ENCODE measurements at regions not wholly inside any gene's neighbourhood (a gene's known extent, or its start where the extent isn't known, plus 50 kb on each side); places are given as distances from the start of the nearest gene placed in this dataset.

GRCh38 chr3:150329408-150329807 is 78.7 kb upstream of the TSC22D2 start:
- no peak overlapping the region for H3K4me3 ChIP-seq (ENCODE audit: low read length in 3 of 3)
- peaks cover 0 to 2% (median 0%) of the 10 kb centered on the region in 3 donors for H3K4me1 ChIP-seq (ENCODE audit: control insufficient read depth in 2 of 3, insufficient read depth in 2 of 3, low read depth in 1 of 3, low read length in 3 of 3)
- no peaks in the 10 kb centered on the region for H3K36me3 ChIP-seq (ENCODE audit: control insufficient read depth in 2 of 3, insufficient read depth in 3 of 3, low read length in 3 of 3)
- H3K27ac ChIP-seq (ENCODE audit: low read depth in 2 of 2, low read length in 2 of 2), result peak overlapping the region in 1 of 2 donors; percentile 71
- no peaks in the 10 kb centered on the region for H3K9me3 ChIP-seq (ENCODE audit: control insufficient read depth in 2 of 3, insufficient read depth in 1 of 3, low read length in 3 of 3)
- TF ChIP-seq CTCF (IDR thresholded peaks at IDR 0.05; ENCODE audit: borderline replicate concordance, extremely low read depth, insufficient read depth), result no peak
- intact Hi-C loops (cut with DNase I), result no loop called here
- DNase-seq (no peak), FAIRE-seq (no peak)
- H3K9ac ChIP-seq (ENCODE audit: low read length in 3 of 3), result no peak overlapping the region
- H3K27me3 ChIP-seq (ENCODE audit: control insufficient read depth, insufficient read depth, low read length), result no peaks in the 10 kb centered on the region

DNA sequence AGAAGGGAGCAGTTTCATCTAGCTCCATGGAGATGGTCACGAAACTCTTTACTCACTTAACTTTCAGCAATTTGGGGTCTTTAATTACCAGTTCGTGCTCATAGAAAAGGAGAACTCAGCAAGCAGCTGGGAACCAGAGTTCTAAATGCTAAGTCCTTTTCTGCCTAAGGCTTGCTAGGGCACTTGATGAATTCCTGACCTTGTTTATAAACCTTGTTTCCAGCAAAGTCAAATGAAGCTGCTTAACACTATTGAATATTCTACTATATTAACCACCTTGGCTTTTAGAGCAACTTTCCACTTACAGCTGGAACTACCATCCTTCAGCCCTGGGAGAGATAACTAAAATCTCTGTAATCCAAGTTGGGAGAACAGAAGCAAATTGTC is 79.5 kb upstream of the TSC22D2 start:
- no peak for TF ChIP-seq CTCF (IDR thresholded peaks at IDR 0.05; ENCODE audit: borderline replicate concordance, extremely low read depth, insufficient read depth)
- H3K4me1 ChIP-seq (ENCODE audit: control insufficient read depth in 2 of 3, insufficient read depth in 2 of 3, low read depth in 1 of 3, low read length in 3 of 3), result peaks cover 0 to 2% (median 0%) of the 10 kb centered on the region in 3 donors
- H3K9me3 ChIP-seq (ENCODE audit: control insufficient read depth in 2 of 3, insufficient read depth in 1 of 3, low read length in 3 of 3), result no peaks in the 10 kb centered on the region
- no peaks in the 10 kb centered on the region for H3K27me3 ChIP-seq (ENCODE audit: control insufficient read depth, insufficient read depth, low read length)
- H3K9ac ChIP-seq (ENCODE audit: low read length in 3 of 3), result no peak overlapping the region
- intact Hi-C loops (cut with DNase I), result no loop called here
- DNase-seq (no peak), FAIRE-seq (no peak)
- H3K4me3 ChIP-seq (ENCODE audit: low read length in 3 of 3), result no peak overlapping the region
- H3K36me3 ChIP-seq (ENCODE audit: control insufficient read depth in 2 of 3, insufficient read depth in 3 of 3, low read length in 3 of 3), result no peaks in the 10 kb centered on the region
- peak overlapping the region; percentile 36 to 71 for H3K27ac ChIP-seq (ENCODE audit: low read depth in 2 of 2, low read length in 2 of 2)

DNA sequence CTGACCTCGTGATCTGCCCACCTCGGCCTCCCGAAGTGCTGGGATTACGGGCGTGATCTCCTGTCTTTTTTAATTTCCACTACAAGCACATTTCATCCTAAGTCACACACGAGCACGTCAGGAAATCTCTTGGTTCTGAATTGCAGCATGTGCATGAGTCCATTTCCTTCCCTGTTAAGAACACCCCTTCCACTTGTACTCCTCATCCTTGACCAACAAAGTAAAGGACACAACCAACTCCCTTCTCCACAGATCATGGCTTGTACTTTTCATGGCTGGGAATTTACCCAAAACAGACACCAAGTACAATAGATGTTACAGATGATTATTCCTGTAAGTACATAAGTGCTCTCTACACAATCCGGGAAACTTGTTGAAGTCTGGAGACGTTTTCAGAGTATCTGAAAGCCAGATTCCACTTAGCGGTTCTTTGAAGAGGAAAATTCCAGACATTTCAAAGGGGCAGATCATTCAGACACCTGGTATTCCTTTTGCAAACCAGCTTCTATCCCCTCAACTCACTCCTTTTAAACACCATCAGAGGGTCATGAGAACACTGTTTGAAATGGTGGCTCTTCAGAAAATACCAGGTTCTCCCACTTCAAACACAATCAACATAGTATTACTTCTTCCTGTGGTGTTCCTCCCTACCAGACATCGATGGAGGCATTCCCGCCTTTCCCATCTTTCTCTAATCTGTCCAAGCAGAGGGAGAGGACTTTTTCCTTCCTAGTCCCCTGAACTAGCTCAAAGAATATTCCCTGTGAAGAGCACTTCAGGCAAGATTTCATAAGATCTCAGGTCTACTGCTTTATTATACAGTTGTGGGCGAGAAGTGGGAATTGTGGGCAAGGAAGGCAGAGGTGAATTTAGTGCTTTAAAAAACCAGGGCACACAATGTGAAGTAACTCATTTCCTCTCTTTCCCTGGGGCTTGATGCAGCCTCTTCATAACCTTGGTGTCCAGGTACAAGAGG is 80.1 kb upstream of the TSC22D2 start:
- H3K4me1 ChIP-seq (ENCODE audit: control insufficient read depth in 2 of 3, insufficient read depth in 2 of 3, low read depth in 1 of 3, low read length in 3 of 3), result peaks cover 0 to 2% (median 0%) of the 10 kb centered on the region in 3 donors
- H3K4me3 ChIP-seq (ENCODE audit: low read length in 3 of 3), result no peak overlapping the region
- H3K36me3 ChIP-seq (ENCODE audit: control insufficient read depth in 2 of 3, insufficient read depth in 3 of 3, low read length in 3 of 3), result no peaks in the 10 kb centered on the region
- no peaks in the 10 kb centered on the region for H3K27me3 ChIP-seq (ENCODE audit: control insufficient read depth, insufficient read depth, low read length)
- intact Hi-C loops (cut with DNase I), result no loop called here
- DNase-seq (no peak), FAIRE-seq (no peak)
- TF ChIP-seq CTCF (IDR thresholded peaks at IDR 0.05; ENCODE audit: borderline replicate concordance, extremely low read depth, insufficient read depth), result no peak
- no peaks in the 10 kb centered on the region for H3K9me3 ChIP-seq (ENCODE audit: control insufficient read depth in 2 of 3, insufficient read depth in 1 of 3, low read length in 3 of 3)
- no peak overlapping the region for H3K9ac ChIP-seq (ENCODE audit: low read length in 3 of 3)
- peak overlapping the region; percentile 36 to 71 for H3K27ac ChIP-seq (ENCODE audit: low read depth in 2 of 2, low read length in 2 of 2)

Measured in kidney (tissue), 13 donors.